ENCODE measurements at regions not wholly inside any gene's neighbourhood (a gene's known extent, or its start where the extent isn't known, plus 50 kb on each side); places are given as distances from the start of the nearest gene placed in this dataset.

DNA sequence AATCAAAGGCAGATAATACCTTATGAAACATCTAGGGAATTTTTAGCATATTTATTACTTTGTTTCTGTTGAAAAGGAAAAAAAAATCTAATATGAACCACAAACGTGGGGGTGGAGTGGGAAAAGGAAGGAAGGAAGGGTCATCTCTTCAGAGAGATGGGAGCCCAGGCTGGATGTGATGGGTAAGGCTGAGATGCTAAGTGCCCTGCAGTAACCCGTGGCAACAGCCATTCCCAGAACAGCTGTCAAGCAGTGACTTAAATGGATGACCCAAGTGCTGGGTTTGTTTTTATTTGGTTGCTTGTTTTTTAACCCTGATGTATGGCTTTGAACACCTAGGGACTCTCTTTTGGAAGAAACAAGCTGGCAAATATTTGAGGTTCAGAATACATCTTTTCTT is 50.7 kb upstream of the KLF7 start:
- H3K27me3 ChIP-seq (replicated peaks in 2 of 5; ENCODE audit: control insufficient read depth in 4 of 5, insufficient read depth in 5 of 5, low read length in 4 of 5): no peaks in the 10 kb centered on the region
- 40% methylated on average over 1 of the region's 2 CpGs for WGBS (ENCODE audit: insufficient coverage)
- POLR2A ChIA-PET: no interaction called here
- no peaks in the 10 kb centered on the region for H3K4me1 ChIP-seq (ENCODE audit: control extremely low read depth in 1 of 4, control insufficient read depth in 4 of 4, insufficient read depth in 4 of 4, low read length in 3 of 4)
- no peaks in the 10 kb centered on the region for H3K9me3 ChIP-seq (ENCODE audit: control extremely low read depth in 1 of 5, control insufficient read depth in 4 of 5, insufficient read depth in 2 of 5, low read depth in 1 of 5, low read length in 4 of 5)
- CTCF ChIA-PET: no interaction called here
- H3K27ac ChIP-seq (ENCODE audit: insufficient read depth in 1 of 2, low read depth in 1 of 2, low read length in 2 of 2, poor library complexity in 1 of 2, severe bottlenecking in 2 of 2): no peak overlapping the region
- no peaks in the 10 kb centered on the region for H3K36me3 ChIP-seq (ENCODE audit: control insufficient read depth in 4 of 4, insufficient read depth in 4 of 4, low read length in 3 of 4)
- DNase-seq: no peak
- no peak overlapping the region for H3K4me3 ChIP-seq (ENCODE audit: control insufficient read depth in 1 of 7, extremely low read depth in 1 of 7, insufficient read depth in 4 of 7, low read depth in 2 of 7, low read length in 6 of 7)

DNA sequence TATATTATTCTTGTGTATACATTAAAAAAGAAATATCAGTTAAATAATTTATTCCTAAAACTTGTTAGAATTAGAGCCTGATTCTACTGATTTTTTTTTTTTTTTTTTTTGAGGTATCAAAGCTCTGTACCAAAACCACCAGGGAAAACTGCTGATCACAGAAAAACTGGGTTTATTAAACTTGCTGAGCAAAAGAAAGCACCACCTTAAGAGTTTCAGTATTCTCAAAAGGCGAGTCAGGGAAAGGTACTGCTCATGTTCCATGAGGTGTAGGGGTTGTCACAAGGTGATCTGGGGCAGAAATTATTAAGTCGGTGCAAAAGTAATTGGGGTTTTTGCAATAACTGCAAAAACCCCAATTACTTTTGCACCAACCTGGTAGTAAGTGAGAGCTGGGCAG is 51.7 kb upstream of the KLF7 start:
- CTCF ChIA-PET: no interaction called here
- no peaks in the 10 kb centered on the region for H3K4me1 ChIP-seq (ENCODE audit: control extremely low read depth in 1 of 4, control insufficient read depth in 4 of 4, insufficient read depth in 4 of 4, low read length in 3 of 4)

DNA sequence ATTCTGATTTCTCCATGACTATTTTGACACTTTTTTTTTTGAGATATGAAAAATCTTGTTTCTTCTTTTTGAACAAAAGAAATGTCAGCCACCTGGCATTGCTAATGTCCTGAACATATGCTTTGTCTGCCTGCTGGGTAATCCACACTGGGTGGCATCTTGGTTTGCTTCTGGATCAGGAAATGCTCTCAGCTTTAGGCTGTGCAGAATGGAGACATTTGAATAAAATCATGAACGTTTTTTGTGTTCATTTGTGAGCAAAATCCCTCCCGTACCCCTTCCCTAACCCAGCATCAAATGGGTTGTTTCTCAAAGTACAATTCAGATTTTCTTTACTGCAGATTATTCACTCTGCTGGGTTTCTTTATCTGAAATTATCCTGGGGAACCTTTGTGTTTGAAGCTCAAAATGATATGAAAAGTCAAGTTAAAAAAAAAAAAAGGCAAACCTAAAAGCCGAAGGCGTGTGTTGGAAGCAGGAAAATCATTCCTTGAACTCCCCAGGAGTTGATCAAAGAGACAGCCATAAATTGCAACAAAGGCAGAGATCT is 53.4 kb upstream of the KLF7 start:
- no peak for DNase-seq
- no peaks in the 10 kb centered on the region for H3K9me3 ChIP-seq (ENCODE audit: control extremely low read depth in 1 of 5, control insufficient read depth in 4 of 5, insufficient read depth in 2 of 5, low read depth in 1 of 5, low read length in 4 of 5)
- no peaks in the 10 kb centered on the region for H3K36me3 ChIP-seq (ENCODE audit: control insufficient read depth in 4 of 4, insufficient read depth in 4 of 4, low read length in 3 of 4)
- no peaks in the 10 kb centered on the region for H3K4me1 ChIP-seq (ENCODE audit: control extremely low read depth in 1 of 4, control insufficient read depth in 4 of 4, insufficient read depth in 4 of 4, low read length in 3 of 4)
- ChIA-PET POLR2A (interaction anchor here (0.6 kb wide), 2 partner anchors 18 to 37 kb away, joined by 3 to 8 read pairs; no protein-coding TSS in a partner anchor), CTCF (interaction anchor here (0.6 to 1.3 kb wide), 3 partner anchors 11 to 39 kb away, joined by 3 to 7 read pairs (median 3); no protein-coding TSS in a partner anchor)
- no peaks in the 10 kb centered on the region for H3K27me3 ChIP-seq (replicated peaks in 2 of 5; ENCODE audit: control insufficient read depth in 4 of 5, insufficient read depth in 5 of 5, low read length in 4 of 5)
- WGBS (ENCODE audit: insufficient coverage): 100% methylated on average over 2 of the region's 4 CpGs
- no peak overlapping the region for H3K27ac ChIP-seq (ENCODE audit: insufficient read depth in 1 of 2, low read depth in 1 of 2, low read length in 2 of 2, poor library complexity in 1 of 2, severe bottlenecking in 2 of 2)
- H3K4me3 ChIP-seq (ENCODE audit: control insufficient read depth in 1 of 7, extremely low read depth in 1 of 7, insufficient read depth in 4 of 7, low read depth in 2 of 7, low read length in 6 of 7): no peak overlapping the region

More for the DNA sequence above, 51.7 kb upstream of the KLF7 start:
- H3K4me3 ChIP-seq (ENCODE audit: control insufficient read depth in 1 of 7, extremely low read depth in 1 of 7, insufficient read depth in 4 of 7, low read depth in 2 of 7, low read length in 6 of 7): no peak overlapping the region
- no peak overlapping the region for H3K27ac ChIP-seq (ENCODE audit: insufficient read depth in 1 of 2, low read depth in 1 of 2, low read length in 2 of 2, poor library complexity in 1 of 2, severe bottlenecking in 2 of 2)
- no peak for DNase-seq
- no peaks in the 10 kb centered on the region for H3K9me3 ChIP-seq (ENCODE audit: control extremely low read depth in 1 of 5, control insufficient read depth in 4 of 5, insufficient read depth in 2 of 5, low read depth in 1 of 5, low read length in 4 of 5)
- no peaks in the 10 kb centered on the region for H3K36me3 ChIP-seq (ENCODE audit: control insufficient read depth in 4 of 4, insufficient read depth in 4 of 4, low read length in 3 of 4)
- POLR2A ChIA-PET: no interaction called here
- H3K27me3 ChIP-seq (replicated peaks in 2 of 5; ENCODE audit: control insufficient read depth in 4 of 5, insufficient read depth in 5 of 5, low read length in 4 of 5): no peaks in the 10 kb centered on the region
- WGBS (ENCODE audit: insufficient coverage): 92% methylated on average over 2 of the region's 2 CpGs

DNA sequence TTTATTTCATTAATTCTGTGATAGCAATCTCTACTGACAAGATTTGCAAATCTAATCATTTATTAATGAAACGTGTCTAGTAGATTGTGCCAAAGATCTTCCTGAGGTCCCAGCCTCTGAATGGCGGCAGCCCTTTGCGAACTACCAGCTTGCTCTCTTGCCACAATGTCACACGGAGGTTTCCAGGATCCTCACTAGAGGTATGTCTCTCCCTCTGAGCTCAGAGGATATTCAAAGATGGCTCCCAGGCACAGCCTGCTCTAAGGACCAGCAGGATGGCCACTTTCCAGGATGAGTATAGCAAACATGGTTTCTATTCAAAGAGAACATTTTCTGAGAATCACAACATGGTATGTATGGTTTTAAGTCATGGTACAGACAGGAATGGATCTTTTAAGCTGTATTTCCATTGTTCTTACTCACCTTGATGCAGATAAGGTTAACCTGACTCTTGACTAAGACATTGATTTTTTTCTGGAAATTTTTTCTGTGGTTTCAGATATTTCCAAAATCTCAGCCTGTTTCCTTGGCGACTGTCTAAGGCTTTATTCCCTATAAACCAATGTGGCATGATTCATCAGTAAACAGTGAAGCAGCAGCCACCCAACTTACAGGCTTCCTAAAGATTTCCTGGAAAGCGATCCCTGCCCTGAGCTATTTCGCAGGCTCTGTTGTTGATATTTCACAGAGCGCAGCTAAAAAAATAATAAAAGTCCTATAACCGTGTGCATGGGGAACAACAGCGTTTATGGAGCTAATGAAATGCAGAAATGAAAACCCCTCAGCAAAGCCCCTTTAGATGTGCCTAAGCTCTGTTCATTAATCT is 54.1 kb upstream of the KLF7 start:
- no peaks in the 10 kb centered on the region for H3K9me3 ChIP-seq (ENCODE audit: control extremely low read depth in 1 of 5, control insufficient read depth in 4 of 5, insufficient read depth in 2 of 5, low read depth in 1 of 5, low read length in 4 of 5)
- DNase-seq: no peak
- H3K4me3 ChIP-seq (ENCODE audit: control insufficient read depth in 1 of 7, extremely low read depth in 1 of 7, insufficient read depth in 4 of 7, low read depth in 2 of 7, low read length in 6 of 7): no peak overlapping the region
- H3K36me3 ChIP-seq (ENCODE audit: control insufficient read depth in 4 of 4, insufficient read depth in 4 of 4, low read length in 3 of 4): no peaks in the 10 kb centered on the region
- CTCF ChIA-PET: interaction anchor here (1.2 to 1.3 kb wide), 2 partner anchors 11 to 17 kb away, joined by 3 read pairs; no protein-coding TSS in a partner anchor
- no peaks in the 10 kb centered on the region for H3K4me1 ChIP-seq (ENCODE audit: control extremely low read depth in 1 of 4, control insufficient read depth in 4 of 4, insufficient read depth in 4 of 4, low read length in 3 of 4)
- no peaks in the 10 kb centered on the region for H3K27me3 ChIP-seq (replicated peaks in 2 of 5; ENCODE audit: control insufficient read depth in 4 of 5, insufficient read depth in 5 of 5, low read length in 4 of 5)
- 98% methylated on average over 10 of the region's 10 CpGs for WGBS (ENCODE audit: insufficient coverage)
- POLR2A ChIA-PET: interaction anchor here (0.6 kb wide), 1 partner anchor 338 kb away, joined by 3 read pairs; no protein-coding TSS in a partner anchor
- no peak overlapping the region for H3K27ac ChIP-seq (ENCODE audit: insufficient read depth in 1 of 2, low read depth in 1 of 2, low read length in 2 of 2, poor library complexity in 1 of 2, severe bottlenecking in 2 of 2)

DNA sequence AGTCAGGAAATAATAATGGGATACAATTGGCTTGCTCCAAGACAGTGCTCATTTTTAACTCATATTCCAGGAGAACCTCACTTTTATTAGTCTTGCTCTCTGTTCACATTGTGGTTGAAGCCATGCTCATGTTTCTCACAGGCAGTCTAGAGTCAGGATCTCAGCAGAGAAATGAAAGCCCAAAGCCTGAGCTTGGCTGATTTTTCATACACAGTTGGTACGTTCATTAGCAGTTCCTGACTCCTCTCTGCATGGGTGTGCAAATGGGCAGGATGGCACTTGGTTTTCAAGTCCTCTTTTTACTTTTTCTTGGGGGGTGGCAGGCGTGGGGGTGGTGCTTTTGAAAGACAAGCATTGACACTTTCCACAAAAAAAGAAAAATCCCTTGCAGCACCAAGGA is 56.0 kb upstream of the KLF7 start:
- no peak for DNase-seq
- Histone ChIP-seq H3K27ac (ENCODE audit: insufficient read depth in 1 of 2, low read depth in 1 of 2, low read length in 2 of 2, poor library complexity in 1 of 2, severe bottlenecking in 2 of 2) (no peak overlapping the region), H3K4me3 (ENCODE audit: control insufficient read depth in 1 of 7, extremely low read depth in 1 of 7, insufficient read depth in 4 of 7, low read depth in 2 of 7, low read length in 6 of 7) (no peak overlapping the region), H3K9me3 (ENCODE audit: control extremely low read depth in 1 of 5, control insufficient read depth in 4 of 5, insufficient read depth in 2 of 5, low read depth in 1 of 5, low read length in 4 of 5) (no peaks in the 10 kb centered on the region), H3K27me3 (replicated peaks in 2 of 5; ENCODE audit: control insufficient read depth in 4 of 5, insufficient read depth in 5 of 5, low read length in 4 of 5) (no peaks in the 10 kb centered on the region), H3K4me1 (ENCODE audit: control extremely low read depth in 1 of 4, control insufficient read depth in 4 of 4, insufficient read depth in 4 of 4, low read length in 3 of 4) (peaks cover 0 to 7% (median 0%) of the 10 kb centered on the region in 4 experiments), H3K36me3 (ENCODE audit: control insufficient read depth in 4 of 4, insufficient read depth in 4 of 4, low read length in 3 of 4) (no peaks in the 10 kb centered on the region)
- WGBS (ENCODE audit: insufficient coverage): 75% methylated on average over 2 of the region's 2 CpGs
- ChIA-PET CTCF (interaction anchor here (1.5 to 2.1 kb wide), 2 partner anchors 10 to 80 kb away, joined by 4 to 5 read pairs; no protein-coding TSS in a partner anchor), POLR2A (no interaction called here)

DNA sequence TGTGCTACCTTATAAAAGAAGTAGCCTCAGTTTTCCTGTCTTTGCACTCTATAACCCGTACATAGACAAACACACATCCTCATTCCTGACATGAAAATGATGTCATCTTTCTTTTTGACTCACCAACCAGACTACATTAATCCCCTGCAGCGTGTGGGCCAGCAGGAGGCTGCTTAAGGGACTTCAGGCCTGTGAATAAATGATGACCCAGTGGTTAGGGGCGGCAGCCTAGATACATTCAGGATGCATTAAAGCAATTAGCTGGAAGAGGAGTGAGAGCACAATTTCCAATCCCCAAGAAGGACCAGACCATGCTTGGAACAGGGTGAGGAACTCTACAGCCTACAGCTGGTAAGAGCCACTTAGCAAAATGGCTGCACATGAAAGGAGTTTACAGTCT is 57.3 kb upstream of the KLF7 start:
- 96% methylated on average over 3 of the region's 3 CpGs for WGBS (ENCODE audit: insufficient coverage)
- no peaks in the 10 kb centered on the region for H3K9me3 ChIP-seq (ENCODE audit: control extremely low read depth in 1 of 5, control insufficient read depth in 4 of 5, insufficient read depth in 2 of 5, low read depth in 1 of 5, low read length in 4 of 5)
- POLR2A ChIA-PET: no interaction called here
- no peak overlapping the region for H3K4me3 ChIP-seq (ENCODE audit: control insufficient read depth in 1 of 7, extremely low read depth in 1 of 7, insufficient read depth in 4 of 7, low read depth in 2 of 7, low read length in 6 of 7)
- H3K27ac ChIP-seq (ENCODE audit: insufficient read depth in 1 of 2, low read depth in 1 of 2, low read length in 2 of 2, poor library complexity in 1 of 2, severe bottlenecking in 2 of 2): no peak overlapping the region
- CTCF ChIA-PET: interaction anchor here (1.5 to 2.1 kb wide), 2 partner anchors 9 to 81 kb away, joined by 4 to 5 read pairs; no protein-coding TSS in a partner anchor
- no peaks in the 10 kb centered on the region for H3K27me3 ChIP-seq (replicated peaks in 2 of 5; ENCODE audit: control insufficient read depth in 4 of 5, insufficient read depth in 5 of 5, low read length in 4 of 5)
- H3K36me3 ChIP-seq (ENCODE audit: control insufficient read depth in 4 of 4, insufficient read depth in 4 of 4, low read length in 3 of 4): no peaks in the 10 kb centered on the region
- DNase-seq: no peak
- H3K4me1 ChIP-seq (ENCODE audit: control extremely low read depth in 1 of 4, control insufficient read depth in 4 of 4, insufficient read depth in 4 of 4, low read length in 3 of 4): peaks cover 0 to 10% (median 0%) of the 10 kb centered on the region in 4 experiments

DNA sequence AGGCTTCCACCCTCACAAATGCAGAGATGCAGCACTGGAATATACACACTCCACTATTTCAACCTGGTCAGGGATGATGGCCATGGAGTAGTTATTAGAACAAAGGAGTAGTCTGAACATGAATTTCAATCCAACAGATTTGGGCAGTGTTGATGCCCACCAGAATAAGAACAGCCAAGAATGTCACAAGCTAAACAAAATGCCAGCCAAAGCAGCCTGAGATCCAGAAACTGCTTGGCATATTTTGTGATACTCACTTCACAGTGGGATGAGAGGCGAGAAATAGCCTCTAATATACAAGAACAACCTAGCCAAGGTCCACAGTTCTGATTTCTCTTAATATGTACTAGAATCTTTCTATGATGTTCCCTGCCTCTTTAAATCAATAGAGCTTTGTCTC is 58.6 kb upstream of the KLF7 start:
- 100% methylated on average over 1 of the region's 1 CpG for WGBS (ENCODE audit: insufficient coverage)
- H3K4me1 ChIP-seq (ENCODE audit: control extremely low read depth in 1 of 4, control insufficient read depth in 4 of 4, insufficient read depth in 4 of 4, low read length in 3 of 4): peaks cover 0 to 10% (median 0%) of the 10 kb centered on the region in 4 experiments
- ChIA-PET POLR2A (no interaction called here), CTCF (no interaction called here)
- H3K4me3 ChIP-seq (ENCODE audit: control insufficient read depth in 1 of 7, extremely low read depth in 1 of 7, insufficient read depth in 4 of 7, low read depth in 2 of 7, low read length in 6 of 7): no peak overlapping the region
- no peak overlapping the region for H3K27ac ChIP-seq (ENCODE audit: insufficient read depth in 1 of 2, low read depth in 1 of 2, low read length in 2 of 2, poor library complexity in 1 of 2, severe bottlenecking in 2 of 2)
- H3K27me3 ChIP-seq (replicated peaks in 2 of 5; ENCODE audit: control insufficient read depth in 4 of 5, insufficient read depth in 5 of 5, low read length in 4 of 5): no peaks in the 10 kb centered on the region
- DNase-seq: no peak
- no peaks in the 10 kb centered on the region for H3K9me3 ChIP-seq (ENCODE audit: control extremely low read depth in 1 of 5, control insufficient read depth in 4 of 5, insufficient read depth in 2 of 5, low read depth in 1 of 5, low read length in 4 of 5)
- no peaks in the 10 kb centered on the region for H3K36me3 ChIP-seq (ENCODE audit: control insufficient read depth in 4 of 4, insufficient read depth in 4 of 4, low read length in 3 of 4)

Data from common myeloid progenitor, CD34-positive (primary cell).